ENCODE measurements at regions not wholly inside any gene's neighbourhood (a gene's known extent, or its start where the extent isn't known, plus 50 kb on each side); places are given as distances from the start of the nearest gene placed in this dataset.
"Not testable (repeated sequence)": the region's sequence is repeated elsewhere in the genome, so short reads cannot be mapped to it uniquely, and the experiment has no call there.

DNA sequence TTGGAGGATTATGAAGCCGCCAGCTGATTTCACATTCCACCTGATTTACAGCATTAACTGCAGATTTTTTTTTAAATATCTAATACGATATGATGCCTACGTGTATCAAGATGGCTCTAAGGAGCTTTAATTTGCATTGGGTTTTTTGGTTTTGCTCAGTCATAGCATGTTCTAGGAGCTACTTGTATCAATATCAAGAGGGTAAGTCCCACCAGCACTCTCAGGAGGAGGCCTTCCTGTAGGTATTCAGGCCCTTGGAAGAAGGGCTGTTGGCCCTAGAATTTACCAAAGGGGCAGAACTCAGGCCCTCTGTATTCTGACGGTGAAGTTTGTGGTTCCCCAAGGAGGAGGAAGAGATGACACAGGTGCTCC, 97.2 kb upstream of the IPO5 start:
- no peak for DNase-seq (ENCODE audit: extremely low read depth, low read depth, low spot score)

DNA sequence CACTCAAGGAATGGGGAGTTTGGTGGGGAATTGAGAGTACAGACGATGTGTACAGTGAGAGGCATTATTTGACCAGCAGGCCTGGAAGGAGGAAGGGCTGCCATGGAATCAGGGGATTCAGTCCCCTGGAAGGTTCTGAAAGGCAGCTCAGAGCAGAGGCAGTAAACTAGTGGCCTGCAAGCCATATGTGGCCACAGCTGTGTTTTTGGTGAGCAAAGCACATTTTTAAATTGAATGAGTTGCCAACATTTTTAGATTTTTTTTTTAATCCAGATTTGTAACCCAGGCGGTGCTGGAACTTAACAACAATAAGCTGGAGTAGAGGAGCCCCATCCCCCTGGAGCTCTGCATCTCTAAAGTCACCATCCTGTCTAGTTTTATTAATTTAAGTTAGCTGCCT, 95.3 kb upstream of the IPO5 start:
- no peak for DNase-seq (ENCODE audit: extremely low read depth, low read depth, low spot score)

DNA sequence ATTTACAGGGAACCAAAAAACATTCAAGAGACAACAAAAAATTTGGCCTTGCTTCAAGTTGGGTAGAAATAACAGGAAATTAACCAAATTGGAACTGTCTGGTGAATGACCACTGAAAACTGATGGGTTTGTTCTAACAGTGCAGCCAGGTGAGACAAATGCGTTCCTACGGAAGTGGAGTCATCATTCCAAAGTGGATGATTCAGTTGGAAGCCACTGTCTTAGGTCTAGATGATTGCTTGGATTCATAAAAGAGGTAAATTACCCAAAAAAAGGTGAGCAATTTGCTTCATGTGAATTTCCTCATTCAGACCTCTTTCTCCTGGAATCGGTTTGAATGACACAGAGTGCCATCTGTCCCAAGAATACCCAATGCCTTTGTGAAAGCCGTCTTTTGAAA, 87.1 kb upstream of the IPO5 start:
- no peak for DNase-seq (ENCODE audit: extremely low read depth, low read depth, low spot score)

DNA sequence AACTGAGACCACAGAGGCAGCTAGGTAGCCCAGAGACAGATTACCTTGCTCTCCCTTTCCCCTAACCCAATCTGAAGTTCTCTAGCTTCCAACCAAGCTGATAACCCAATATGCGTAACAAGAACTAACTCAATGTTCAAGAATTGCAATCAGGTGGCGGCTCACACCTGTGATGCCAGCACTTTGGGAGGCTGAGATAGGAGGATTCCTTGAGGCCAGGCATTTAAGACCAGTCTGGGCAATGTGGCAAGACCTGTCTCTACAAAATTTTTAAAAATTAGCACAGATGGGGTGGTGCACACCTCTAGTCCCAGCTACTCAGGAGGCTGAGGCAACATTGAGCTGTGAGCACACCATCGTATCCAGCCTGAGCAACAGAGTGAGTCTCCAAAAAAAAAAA, 86.7 kb upstream of the IPO5 start:
- DNase-seq (ENCODE audit: extremely low read depth, low read depth, low spot score): no peak

DNA sequence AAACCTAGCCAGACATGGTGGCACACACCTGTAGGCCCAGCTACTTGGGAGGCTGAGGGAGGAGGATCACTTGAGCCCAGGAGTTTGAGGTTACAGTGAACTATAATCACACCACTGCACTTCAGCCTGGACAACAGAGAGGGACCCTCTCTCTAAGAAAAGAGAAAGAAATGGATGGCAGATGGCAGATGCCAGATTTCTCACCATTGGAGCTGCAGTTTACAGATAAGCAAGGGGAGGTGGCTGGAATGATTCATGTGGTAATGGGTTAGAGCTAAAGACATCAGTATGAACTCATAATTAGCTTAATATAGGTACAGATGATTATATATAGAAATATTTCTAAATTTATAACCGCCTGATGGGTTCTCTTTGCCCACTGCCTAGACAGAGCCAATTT, 80.1 kb upstream of the IPO5 start:
- no peak for DNase-seq (ENCODE audit: extremely low read depth, low read depth, low spot score)

DNA sequence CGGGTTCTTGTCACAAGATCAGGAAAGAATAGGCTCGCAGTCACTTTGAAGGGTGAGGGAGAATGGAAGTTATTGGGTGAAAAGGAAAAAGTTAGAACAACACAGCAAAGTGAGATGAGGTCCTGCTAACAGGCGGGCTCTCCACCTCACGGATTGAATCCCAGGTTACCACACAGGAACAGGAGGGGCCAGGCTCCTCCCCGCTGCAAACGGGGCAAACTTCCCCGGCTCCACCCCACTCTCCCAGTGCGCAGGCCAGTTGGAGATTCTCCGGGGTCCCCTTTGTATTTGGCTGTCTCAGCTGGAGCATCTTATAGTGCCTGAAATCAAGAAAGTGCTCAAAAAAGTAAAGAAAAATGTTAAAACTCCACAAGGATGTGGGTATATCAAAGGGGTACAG, 78.3 kb upstream of the IPO5 start:
- DNase-seq (ENCODE audit: extremely low read depth, low read depth, low spot score): no peak

DNA sequence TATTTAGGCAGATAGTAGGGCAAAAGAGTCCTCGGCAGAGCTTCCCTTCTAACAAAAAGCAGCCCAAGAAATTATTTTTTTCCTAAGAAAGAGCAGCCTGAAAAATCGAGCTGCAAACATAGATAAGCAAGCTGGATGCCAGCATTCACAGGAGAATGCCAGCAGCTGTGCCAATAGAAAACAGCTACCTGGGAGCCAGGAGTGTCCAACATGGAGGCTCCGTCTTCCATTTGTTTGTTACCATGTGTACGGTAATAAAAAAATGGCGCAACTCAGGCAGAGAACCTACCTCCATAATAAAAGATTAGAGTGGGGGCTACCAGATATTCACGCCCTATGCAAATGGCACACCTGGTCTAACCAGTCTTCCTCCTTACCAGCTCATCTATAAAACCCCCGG, 77.6 kb upstream of the IPO5 start:
- DNase-seq (ENCODE audit: extremely low read depth, low read depth, low spot score): no peak

DNA sequence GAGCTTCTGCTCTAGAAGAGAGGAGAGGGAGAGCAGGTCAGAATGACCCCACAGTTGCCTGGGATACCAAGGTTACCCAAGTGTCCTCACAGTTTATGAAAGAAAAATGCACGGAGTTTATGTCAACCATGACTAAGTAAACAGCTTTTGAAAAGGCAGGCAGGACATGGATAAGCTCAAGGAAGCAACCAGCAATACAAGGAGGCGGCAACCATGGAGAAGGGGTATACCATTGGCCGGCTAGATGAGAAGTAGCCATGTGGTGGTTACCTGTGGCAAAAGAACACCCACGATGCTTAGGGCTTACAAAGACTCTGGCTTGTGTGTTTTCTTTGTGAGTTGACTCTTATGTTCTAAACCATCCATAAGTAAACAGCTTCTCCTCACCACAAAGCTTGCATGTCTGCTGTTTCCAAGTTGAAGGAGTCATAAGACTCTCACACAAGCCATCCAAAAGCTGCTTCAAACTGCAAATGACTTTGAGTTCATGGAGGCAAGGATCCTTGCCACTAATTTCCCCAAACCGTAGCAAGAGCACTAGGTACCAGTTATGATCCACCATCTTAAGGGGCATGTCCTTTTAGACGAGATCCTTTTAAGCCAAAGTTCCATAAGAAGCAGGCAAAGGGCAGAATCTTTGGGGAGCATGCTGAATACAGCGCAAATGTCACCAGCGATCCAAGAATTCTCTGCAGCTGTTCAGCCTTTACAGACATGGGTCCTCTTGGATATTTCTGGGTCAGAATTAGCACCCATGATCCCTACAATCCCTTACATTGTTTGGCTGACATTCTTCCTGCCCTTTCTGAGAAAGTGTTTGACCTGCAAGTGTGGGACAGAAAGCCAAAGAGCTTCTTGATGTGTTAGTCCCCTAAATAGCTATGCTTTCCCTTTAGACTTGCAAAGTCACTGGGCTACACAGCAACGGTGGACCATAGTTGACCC, 74.8 kb upstream of the IPO5 start:
- DNase-seq (ENCODE audit: extremely low read depth, low read depth, low spot score): no peak

DNA sequence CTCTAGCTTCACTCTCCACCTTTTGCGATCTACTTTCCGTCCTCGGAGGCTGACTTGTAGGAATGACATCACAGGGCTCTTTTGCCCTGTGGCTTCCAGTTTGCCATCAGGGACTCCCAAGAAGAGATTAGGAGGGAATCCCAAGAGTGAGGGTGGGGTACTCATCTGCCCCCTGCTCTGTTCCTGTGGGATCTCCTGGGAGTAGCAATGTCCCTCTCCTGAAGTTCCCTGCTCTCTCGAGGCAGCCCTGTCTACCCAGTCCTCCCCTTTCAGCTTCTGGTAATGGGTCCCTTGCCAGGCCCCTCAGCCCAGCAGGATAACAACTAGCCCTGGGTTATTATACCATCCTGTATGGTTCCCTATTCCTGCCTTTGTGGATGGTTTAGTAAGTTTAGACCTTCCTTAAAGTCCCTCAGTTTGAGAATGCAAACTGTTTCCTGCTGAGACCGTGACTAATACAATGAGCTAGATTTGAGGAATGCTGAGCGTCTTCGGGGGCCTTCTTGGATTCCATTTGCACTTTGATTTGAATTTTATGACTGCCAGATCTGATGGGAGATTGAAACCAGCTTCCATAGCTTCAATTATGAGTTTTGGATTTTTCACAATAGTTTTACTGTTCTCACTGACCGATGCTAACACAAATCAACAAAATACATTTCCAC, 73.7 kb upstream of the IPO5 start:
- DNase-seq (ENCODE audit: extremely low read depth, low read depth, low spot score): peak; percentile 58

DNA sequence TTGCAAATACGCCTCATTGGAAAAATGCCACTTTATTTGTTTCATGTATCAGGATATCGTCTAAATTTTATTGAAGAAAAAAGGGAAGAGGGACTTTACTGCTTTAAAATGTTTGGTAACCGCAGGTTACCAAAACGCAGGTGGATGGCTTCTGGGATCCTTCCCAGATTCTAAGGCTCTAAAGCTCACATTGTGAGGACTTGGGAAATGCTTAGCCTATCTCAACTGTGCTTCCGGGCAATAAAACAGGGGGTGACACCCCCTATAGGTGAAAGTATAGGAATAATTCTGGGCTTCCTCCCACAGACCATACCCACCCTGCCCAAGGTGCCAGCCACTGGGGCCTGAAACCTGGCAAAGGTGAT, 73.2 kb upstream of the IPO5 start:
- no peak for DNase-seq (ENCODE audit: extremely low read depth, low read depth, low spot score)

DNA sequence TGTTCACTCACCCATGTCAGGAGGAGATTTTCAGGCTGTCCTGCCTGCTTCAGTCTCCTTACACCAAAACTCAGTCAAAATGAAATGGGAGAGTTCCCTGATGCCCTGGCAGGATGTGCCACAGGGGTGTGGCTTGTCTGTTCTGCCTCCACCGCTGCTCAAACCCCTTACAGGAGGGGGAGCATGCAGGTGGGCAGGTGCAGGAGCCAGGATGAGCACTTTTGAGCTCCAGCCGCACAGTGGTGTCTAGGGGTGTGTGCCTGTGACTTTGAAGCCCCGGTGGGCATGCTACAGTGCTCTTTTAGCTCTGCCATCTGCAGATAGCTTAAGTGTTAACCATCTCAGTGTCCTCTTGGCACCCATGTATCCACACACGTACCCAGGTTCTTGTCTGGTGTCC, 71.9 kb upstream of the IPO5 start:
- no peak for DNase-seq (ENCODE audit: extremely low read depth, low read depth, low spot score)

DNA sequence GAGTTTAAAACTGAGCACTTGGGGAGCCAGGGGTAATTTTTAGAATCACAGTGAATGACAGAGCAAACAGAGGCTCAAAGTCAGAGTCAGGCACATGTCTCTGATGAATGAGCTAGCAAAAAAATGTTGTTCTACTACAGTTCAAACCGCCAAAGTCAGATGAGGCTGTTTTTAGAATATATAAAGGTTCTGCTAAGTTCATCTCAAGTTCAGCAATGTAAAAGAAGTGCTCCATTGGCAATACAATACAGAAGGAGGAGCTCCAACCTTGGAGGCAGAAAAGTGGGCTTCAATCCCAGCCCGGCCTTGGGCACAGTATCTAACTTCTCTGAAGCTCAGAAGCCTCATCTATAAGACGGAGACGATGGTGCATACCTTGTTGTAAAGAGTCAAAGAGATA, 70.1 kb upstream of the IPO5 start:
- DNase-seq (ENCODE audit: extremely low read depth, low read depth, low spot score): no peak

DNA sequence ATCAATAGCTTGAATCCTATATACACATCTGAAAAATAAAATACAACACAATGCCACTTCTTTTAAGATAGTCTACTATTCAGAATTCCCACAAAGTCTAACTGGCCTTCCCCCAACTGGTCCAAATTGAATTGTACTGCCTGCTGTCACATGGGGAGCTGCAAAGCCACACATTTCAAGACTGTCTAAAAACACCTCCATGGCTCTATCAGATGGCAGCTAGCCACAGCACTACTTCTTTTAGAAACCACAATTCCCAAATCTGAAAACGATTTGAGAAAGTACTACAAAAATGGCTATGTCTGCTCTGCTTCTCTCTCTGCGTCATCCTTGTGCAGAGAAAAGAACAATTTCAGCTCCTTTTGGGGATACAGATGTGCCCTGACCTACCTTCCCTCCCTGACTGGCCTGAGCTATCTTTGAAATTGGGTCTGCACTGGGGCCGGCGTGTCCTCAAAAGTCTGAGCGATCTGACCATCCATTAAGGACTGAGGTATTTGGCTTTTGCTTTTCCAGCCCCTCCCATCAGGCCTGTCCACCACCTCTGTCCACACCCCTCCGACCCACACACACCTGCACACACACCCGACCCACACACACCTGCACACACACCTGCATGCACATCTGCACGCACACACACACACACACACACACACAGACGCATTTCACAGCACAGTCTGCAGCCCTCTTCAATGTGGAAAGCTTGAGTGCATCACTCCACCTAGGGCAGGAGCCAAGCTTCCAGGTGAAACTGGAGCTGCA, 68.6 kb upstream of the IPO5 start:
- no peak for DNase-seq (ENCODE audit: extremely low read depth, low read depth, low spot score)

DNA sequence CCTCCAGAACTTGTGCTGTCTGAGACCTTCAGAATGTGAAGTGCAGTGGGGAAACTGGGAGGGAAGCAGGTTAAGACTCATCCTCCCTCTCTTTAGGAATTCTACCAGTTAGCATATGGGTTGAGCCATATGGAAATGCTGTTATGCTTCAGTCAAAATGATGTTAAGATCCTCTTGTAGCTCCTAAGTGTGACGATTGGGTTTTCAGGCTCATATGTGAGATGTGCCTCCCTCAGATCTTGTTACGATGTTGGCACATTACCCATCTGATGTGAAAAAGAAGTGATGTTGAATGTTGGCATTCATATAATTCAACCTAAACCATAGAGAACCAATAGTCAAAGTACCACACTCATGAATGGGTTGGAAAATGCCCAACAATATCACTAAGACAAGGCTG, 67.8 kb upstream of the IPO5 start:
- DNase-seq (ENCODE audit: extremely low read depth, low read depth, low spot score): no peak

DNA sequence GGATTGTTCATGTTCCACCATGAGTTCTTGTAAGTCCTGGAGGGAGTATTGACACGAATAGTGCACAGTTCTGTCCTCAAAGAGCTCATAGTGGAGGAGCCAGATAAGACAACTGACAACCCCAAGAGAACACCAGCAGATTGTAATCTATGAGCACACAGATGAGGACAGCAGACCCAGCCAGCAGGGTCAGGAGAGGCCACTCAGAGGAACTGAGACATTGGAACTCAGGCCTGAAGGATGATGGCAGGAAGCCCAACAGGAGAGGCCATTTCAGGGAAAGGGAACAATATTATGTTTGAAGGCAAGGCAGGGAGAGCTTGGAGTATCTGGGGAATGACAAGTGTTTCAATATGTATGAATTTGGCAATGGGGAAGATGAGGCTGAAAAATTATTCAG, 63.7 kb upstream of the IPO5 start:
- DNase-seq (ENCODE audit: extremely low read depth, low read depth, low spot score): no peak

DNA sequence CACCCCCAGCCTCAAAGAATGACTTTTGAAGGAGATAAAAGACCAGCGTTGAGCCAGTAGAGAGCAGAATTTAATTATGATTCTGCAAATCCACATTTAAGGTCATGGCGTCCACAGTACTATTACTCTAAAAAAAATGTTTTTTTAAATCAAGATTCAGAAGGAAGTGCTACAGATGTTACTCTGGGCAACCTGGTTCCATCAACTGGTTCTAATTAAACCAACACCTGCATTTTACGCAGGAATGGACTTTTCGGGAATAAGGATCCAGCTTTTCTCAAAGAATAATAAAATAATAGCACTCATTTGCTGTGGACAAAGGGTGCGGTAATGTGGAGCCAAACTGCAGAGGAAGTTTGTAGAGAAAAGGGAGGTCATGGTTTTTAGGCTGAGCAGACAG, 62.9 kb upstream of the IPO5 start:
- no peak for DNase-seq (ENCODE audit: extremely low read depth, low read depth, low spot score)

DNA sequence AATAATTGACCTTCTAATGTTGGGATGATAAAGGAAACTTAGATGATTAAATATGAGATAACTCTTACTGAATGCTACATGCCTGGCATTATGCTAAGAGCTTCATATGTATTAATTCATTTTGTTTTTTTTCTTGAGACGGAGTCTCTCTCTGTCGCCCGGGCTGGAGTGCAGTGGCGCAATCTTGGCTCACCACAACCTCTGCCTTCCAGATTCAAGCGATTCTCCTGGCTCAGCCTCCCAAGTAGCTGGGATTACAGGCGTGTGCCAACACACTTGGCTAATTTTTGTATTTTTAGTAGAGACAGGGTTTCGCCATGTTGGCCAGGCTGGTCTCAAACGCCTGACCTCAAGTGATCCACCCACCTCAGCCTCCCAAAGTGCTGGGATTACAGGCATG, 61.5 kb upstream of the IPO5 start:
- DNase-seq (ENCODE audit: extremely low read depth, low read depth, low spot score): not testable (repeated sequence)

DNA sequence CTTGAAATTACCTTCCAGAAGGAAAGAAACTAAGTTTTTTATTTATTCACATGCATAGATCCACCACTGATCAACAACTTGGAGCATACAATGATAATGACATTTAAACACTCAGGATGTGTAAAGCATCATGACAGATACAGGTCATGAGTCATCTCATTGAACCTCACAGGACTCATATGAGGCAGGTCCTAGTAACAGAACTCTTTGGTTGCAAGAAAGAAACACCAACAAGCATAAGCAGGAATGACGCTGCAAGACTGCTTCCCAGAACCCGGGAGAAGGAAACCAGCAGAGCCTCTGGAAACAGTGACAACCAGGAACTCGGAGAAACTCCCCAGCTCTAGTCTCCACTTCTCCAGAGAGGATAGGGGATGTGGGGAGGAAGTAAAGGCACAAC, 60.8 kb upstream of the IPO5 start:
- DNase-seq (ENCODE audit: extremely low read depth, low read depth, low spot score): no peak

DNA sequence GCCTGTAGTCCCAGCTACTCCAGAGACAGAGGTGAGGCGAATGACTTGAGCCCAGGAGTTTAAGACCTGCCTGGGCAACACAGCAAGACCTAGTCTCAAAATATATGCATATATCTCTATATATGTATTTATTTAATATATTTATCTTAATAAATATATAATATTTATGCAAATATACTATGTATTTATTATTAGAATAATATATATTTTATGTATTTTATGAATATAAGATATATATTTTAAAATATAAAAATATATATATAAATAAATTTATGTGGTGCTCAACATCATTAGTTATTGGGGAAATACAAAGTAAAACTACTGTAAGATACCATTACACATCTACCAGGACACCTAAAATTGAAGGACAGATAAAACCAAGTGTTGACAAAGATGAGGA, 58.1 kb upstream of the IPO5 start:
- no peak for DNase-seq (ENCODE audit: extremely low read depth, low read depth, low spot score)

DNA sequence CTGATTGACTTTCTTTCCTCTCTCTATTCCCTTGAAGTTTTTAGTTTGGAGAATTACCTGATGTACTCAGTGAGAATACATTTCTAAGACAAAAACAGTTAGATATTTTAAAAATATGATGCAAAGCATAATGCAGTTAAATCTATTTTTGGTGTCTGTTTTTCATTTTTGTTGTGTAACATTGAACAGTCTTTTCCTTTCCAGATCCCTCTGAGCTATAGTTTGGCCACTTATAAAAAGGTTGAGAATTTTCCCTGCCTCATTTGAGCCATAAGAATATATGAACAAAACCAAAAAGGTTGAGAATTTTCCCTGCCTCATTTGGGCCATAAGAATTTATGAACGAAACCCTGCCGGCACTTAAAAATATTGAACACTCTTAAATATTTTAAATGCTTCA, 57.0 kb upstream of the IPO5 start:
- no peak for DNase-seq (ENCODE audit: extremely low read depth, low read depth, low spot score)

DNA sequence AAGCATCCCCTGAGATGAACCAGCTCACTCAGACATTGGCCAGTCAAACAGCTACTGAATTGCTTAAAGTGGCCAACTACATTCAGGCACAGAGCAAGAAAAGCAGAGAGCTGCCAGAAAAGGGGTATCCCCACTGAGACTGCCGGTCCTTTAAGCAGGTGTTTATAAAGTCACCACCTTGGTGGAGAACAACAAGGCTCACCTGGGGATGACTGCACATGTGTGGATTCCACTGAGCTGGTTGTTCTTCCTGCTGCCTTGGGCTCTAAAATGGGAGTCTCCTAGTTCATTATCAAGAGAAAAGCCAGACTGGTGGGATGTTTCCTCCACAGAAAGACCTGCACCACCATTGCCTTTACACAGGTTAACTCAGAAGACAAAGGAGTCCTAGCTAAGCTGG, 51.8 kb upstream of the IPO5 start:
- DNase-seq (ENCODE audit: extremely low read depth, low read depth, low spot score): no peak

Data from glomerular endothelial cell (primary cell).